Upper lobe of right lung (tissue), 1 donor: ENCODE measurements at regions not wholly inside any gene's neighbourhood (a gene's known extent, or its start where the extent isn't known, plus 50 kb on each side); places are given as distances from the start of the nearest gene placed in this dataset.

Source experiments
- ATAC-seq: fragments of 200-7000 bp; cut with Tn5 transposase; one replicate; pipeline ENCODE4 v1.9.1; 2020; ENCODE audit warnings: mild to moderate bottlenecking, moderate library complexity
- DNase-seq: peaks from one replicate; pipeline ENCODE4 v3.0.0-alpha.2; 2020
- H3K27ac ChIP-seq: fragments of 200-600 bp; one replicate; pipeline ENCODE4 v1.8.0; 2022
- H3K27me3 ChIP-seq: fragments of 200-600 bp; one replicate; pipeline ENCODE4 v1.8.0; 2022; ENCODE audit warnings: mild to moderate bottlenecking
- H3K36me3 ChIP-seq: fragments of 200-600 bp; one replicate; pipeline ENCODE4 v1.8.0; 2022
- H3K4me1 ChIP-seq: fragments of 200-600 bp; one replicate; pipeline ENCODE4 v1.8.0; 2022
- H3K4me3 ChIP-seq: fragments of 200-600 bp; one replicate; pipeline ENCODE4 v1.8.0; 2022; ENCODE audit warnings: mild to moderate bottlenecking
- H3K9me3 ChIP-seq: fragments of 200-600 bp; one replicate; pipeline ENCODE4 v1.8.0; 2022
- intact Hi-C: fragments of 100-400 bp; cut with DNase I; formaldehyde crosslinking; loops from one replicate; pipeline ENCODE4 v1.11.0; 2022
- TF ChIP-seq, protein P1 (sequence below): fragments of 200-600 bp; IDR thresholded peaks from one replicate; pipeline ENCODE4 v1.8.0; 2022; ENCODE audit warnings: antibody characterized with exemption
- donor health status: DM: no; HTN: yes; CAD: no; lungs with severe emphysema.

GRCh38 chr15:81909011-81909358, 136.8 kb downstream of the MEX3B start:
- Histone ChIP-seq H3K4me3 (no peak overlapping the region), H3K4me1 (no peaks in the 10 kb centered on the region), H3K27me3 (no peaks in the 10 kb centered on the region), H3K9me3 (no peaks in the 10 kb centered on the region), H3K36me3 (no peaks in the 10 kb centered on the region), H3K27ac (no peak overlapping the region)
- intact Hi-C loops: no loop called here
- TF ChIP-seq, protein P1, sequence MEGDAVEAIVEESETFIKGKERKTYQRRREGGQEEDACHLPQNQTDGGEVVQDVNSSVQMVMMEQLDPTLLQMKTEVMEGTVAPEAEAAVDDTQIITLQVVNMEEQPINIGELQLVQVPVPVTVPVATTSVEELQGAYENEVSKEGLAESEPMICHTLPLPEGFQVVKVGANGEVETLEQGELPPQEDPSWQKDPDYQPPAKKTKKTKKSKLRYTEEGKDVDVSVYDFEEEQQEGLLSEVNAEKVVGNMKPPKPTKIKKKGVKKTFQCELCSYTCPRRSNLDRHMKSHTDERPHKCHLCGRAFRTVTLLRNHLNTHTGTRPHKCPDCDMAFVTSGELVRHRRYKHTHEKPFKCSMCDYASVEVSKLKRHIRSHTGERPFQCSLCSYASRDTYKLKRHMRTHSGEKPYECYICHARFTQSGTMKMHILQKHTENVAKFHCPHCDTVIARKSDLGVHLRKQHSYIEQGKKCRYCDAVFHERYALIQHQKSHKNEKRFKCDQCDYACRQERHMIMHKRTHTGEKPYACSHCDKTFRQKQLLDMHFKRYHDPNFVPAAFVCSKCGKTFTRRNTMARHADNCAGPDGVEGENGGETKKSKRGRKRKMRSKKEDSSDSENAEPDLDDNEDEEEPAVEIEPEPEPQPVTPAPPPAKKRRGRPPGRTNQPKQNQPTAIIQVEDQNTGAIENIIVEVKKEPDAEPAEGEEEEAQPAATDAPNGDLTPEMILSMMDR: no peak
- DNase-seq: no peak
- no peak for ATAC-seq

DNA sequence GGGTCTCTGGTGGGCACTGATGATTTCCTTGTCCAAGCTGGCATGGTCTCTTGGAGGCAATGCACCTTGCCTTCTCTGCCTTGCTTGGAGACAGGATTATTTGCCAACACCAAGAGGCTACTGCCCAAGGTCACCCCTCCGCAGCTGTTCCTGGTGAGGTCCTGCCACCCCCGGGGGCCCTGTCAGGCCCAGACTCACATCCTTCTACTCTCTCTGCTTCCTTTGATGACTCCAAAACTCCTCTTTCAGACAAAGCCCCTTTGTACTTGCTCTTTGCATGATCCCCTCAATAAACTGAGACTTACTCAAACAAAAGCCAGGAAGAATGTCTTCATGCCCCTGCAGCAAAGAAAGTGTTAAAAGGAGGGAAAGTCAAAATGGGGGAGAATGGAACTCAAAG, 137.7 kb downstream of the MEX3B start:
- intact Hi-C loops: no loop called here
- Histone ChIP-seq H3K27ac (no peak overlapping the region), H3K27me3 (no peaks in the 10 kb centered on the region), H3K36me3 (no peaks in the 10 kb centered on the region), H3K4me3 (no peak overlapping the region), H3K9me3 (no peaks in the 10 kb centered on the region), H3K4me1 (no peaks in the 10 kb centered on the region)
- DNase-seq (no peak), ATAC-seq (no peak)
- TF ChIP-seq, protein P1: no peak

- Histone ChIP-seq H3K4me1 (no peaks in the 10 kb centered on the region), H3K27me3 (no peaks in the 10 kb centered on the region), H3K4me3 (no peak overlapping the region), H3K36me3 (no peaks in the 10 kb centered on the region), H3K9me3 (no peaks in the 10 kb centered on the region), H3K27ac (no peak overlapping the region)
- ATAC-seq (no peak), DNase-seq (no peak)
- TF ChIP-seq, protein P1: no peak
- intact Hi-C loops: no loop called here
Observed at GRCh38 chr15:81907521-81907920, 138.3 kb downstream of the MEX3B start.

GRCh38 chr15:81905889-81906288, 139.9 kb downstream of the MEX3B start:
- Histone ChIP-seq H3K4me3 (no peak overlapping the region), H3K4me1 (no peaks in the 10 kb centered on the region), H3K9me3 (no peaks in the 10 kb centered on the region), H3K27ac (no peak overlapping the region), H3K27me3 (no peaks in the 10 kb centered on the region), H3K36me3 (no peaks in the 10 kb centered on the region)
- intact Hi-C loops: no loop called here
- no peak for ATAC-seq
- TF ChIP-seq, protein P1: no peak
- DNase-seq: no peak

- DNase-seq: no peak
- intact Hi-C loops: no loop called here
- H3K27me3 ChIP-seq: no peaks in the 10 kb centered on the region
- ATAC-seq: no peak
- H3K36me3 ChIP-seq: no peaks in the 10 kb centered on the region
- H3K4me1 ChIP-seq: no peaks in the 10 kb centered on the region
- H3K27ac ChIP-seq: no peak overlapping the region
- TF ChIP-seq, protein P1: no peak
- no peaks in the 10 kb centered on the region for H3K9me3 ChIP-seq
- H3K4me3 ChIP-seq: no peak overlapping the region
Observed at GRCh38 chr15:81901319-81901718, 144.5 kb downstream of the MEX3B start.

DNA sequence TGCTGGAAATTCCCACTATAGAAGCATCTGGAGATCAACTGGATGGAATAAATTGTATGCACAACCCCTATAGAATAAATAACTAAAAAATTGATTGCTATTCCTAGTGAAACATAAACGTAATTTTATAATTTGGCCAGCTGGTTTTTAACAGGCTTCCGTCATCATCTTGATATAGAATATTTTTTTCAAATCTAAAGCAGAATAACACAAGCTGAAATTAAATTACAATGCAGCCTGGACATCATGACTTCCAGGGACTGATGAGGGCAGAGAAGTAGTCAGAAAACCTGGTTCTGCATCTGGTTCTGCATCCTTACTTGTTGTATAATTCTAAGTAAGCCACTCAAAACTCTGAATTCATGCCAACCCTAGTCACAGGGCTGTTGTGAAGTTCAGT, 146.1 kb downstream of the MEX3B start:
- TF ChIP-seq, protein P1: no peak

More for the DNA sequence above, 146.1 kb downstream of the MEX3B start:
- no peak overlapping the region for H3K27ac ChIP-seq
- H3K4me3 ChIP-seq: no peak overlapping the region
- DNase-seq: no peak
- ATAC-seq: no peak
- H3K9me3 ChIP-seq: no peaks in the 10 kb centered on the region
- intact Hi-C loops: no loop called here
- no peaks in the 10 kb centered on the region for H3K4me1 ChIP-seq
- no peaks in the 10 kb centered on the region for H3K27me3 ChIP-seq
- no peaks in the 10 kb centered on the region for H3K36me3 ChIP-seq
